ENCODE measurements at regions not wholly inside any gene's neighbourhood (a gene's known extent, or its start where the extent isn't known, plus 50 kb on each side); places are given as distances from the start of the nearest gene placed in this dataset.

GRCh38 chr12:24244231-24244630 lies 294.8 kb upstream of the SOX5 start:
- TF ChIP-seq EZH2 (IDR thresholded peaks at IDR 0.05; ENCODE audit: borderline replicate concordance, insufficient read depth, low read length, poor library complexity, severe bottlenecking) (no peak), CTCF (IDR thresholded peaks at IDR 0.05; ENCODE audit: poor library complexity, severe bottlenecking) (no peak), REST (IDR thresholded peaks at IDR 0.05; ENCODE audit: borderline replicate concordance) (no peak)
